Stimulated activated CD8-positive, alpha-beta memory T cell treated with anti-CD3 and anti-CD28 coated beads, Interleukin-4, amount 100 ng/mL, for 48 hours (primary cell): ENCODE measurements at regions not wholly inside any gene's neighbourhood (a gene's known extent, or its start where the extent isn't known, plus 50 kb on each side); places are given as distances from the start of the nearest gene placed in this dataset.
A peak's percentile ranks its signal among the peaks of the same experiment; 100 is the strongest.
"Not testable (repeated sequence)": the region's sequence is repeated elsewhere in the genome, so short reads cannot be mapped to it uniquely, and the experiment has no call there.

Experiments
- DNase-seq: peaks from one replicate; pipeline ENCODE4 v3.0.0-alpha.2; 2020

DNA sequence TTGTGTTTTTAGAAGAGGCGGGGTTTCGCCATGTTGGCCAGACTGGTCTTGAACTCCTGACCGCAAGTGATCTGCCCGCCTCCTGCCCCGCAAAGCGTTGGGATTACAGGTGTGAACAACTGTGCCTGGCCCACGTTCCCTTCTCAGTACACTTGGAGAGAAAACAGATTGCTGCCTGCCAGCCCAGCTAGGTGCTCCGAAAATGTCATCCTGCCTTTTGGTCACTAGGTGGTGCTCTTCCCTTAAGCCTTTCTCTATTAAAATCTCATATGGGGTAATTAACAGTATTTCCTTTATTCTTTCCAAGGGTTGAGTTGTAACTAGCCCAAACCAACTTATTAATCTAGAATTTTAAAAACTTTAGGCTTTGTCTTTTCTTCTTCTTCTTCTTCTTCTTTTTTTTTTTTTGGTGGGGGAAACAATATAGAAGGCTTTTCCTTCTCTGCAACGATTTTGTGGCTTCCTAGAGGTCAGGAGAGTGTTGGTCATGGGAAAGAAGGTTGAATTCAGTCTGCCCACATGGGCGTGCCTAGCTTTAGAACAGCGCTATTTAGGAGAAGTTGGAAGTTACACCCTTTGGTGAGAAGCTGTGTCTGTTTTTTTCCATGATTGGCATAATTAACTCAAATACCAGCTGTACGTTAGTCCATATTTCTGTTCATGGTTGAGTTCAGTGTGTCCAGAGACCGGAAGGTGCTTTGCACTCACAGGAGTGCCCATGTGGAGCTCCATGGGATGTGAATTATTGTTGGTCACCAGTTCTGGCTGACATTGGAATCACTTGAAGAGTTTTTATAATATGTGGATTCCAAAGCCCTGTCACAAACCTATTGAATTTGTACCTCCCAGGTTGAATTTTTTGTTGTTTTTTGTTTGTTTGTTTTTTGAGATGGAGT is 110.1 kb downstream of the LAT start:
- not testable (repeated sequence) for DNase-seq

DNA sequence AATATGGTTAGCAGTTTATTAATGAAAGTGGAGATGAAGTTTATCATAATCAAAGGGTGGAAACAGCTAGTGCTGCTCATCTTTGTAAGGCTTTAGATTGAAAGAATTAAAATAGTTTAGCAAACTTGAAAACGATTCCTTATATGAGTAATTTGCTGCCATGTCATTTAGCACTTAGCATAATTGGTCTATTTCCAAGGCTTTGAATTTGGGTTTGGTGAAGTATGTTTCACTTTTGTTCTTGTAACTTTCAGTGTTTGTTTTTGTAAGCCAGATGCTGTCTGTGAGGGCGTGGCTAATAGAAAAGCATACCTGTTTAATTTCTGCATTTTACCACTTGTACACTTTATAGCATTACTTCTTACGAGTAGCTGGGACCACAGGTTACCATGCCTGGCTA is 109.5 kb downstream of the LAT start:
- DNase-seq: not testable (repeated sequence)

DNA sequence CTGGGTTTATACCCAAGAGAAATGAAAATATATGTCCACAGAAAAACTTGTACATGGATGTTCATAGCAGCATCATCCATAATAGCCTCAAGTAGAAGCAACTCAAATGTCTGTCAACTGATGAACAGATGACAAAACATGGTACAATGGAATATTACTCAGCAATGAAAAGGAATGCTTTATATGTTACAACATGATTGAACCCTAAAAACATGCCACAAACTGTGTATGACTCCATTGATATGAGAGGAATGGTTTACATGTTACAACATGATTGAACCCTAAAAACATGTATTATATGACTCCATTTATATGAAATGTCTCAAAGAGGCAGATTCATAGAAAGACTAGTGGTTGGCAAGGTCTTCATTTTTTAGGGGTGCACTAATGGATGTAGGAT is 104.8 kb downstream of the LAT start:
- not testable (repeated sequence) for DNase-seq

DNA sequence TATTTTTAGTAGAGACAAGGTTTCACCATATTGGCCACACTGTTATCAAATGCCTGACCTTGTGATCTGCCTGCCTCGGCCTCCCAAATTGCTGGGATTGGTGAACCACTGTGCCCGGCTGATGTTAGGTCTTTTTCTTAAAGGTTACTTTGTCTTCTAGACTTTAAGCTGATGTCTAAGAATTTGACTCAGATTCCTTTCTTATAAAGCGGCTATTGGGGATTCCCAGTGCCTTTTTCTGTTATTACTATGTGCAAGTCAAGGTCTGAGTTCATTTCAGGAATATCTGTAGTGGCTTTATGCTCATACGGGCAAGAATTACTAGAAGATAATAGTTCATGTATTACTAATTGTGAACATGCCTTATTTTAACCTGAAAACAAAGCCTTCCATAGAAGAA is 102.8 kb downstream of the LAT start:
- DNase-seq: not testable (repeated sequence)

- peak; percentile 61 for DNase-seq
Observed at GRCh38 chr16:29081829-29082639, 97.2 kb downstream of the LAT start.

GRCh38 chr16:29074554-29075402 is 89.9 kb downstream of the LAT start:
- DNase-seq: peak; percentile 58

GRCh38 chr16:29062235-29062634 is 77.4 kb downstream of the LAT start:
- not testable (repeated sequence) for DNase-seq

- not testable (repeated sequence) for DNase-seq
Observed at GRCh38 chr16:29061467-29061921, 76.6 kb downstream of the LAT start.

- DNase-seq: not testable (repeated sequence)
Observed at GRCh38 chr16:29060022-29060810, 75.4 kb downstream of the LAT start.

GRCh38 chr16:29059575-29059974 is 74.7 kb downstream of the LAT start:
- DNase-seq: not testable (repeated sequence)
